ENCODE measurements at regions not wholly inside any gene's neighbourhood (a gene's known extent, or its start where the extent isn't known, plus 50 kb on each side); places are given as distances from the start of the nearest gene placed in this dataset.

DNA sequence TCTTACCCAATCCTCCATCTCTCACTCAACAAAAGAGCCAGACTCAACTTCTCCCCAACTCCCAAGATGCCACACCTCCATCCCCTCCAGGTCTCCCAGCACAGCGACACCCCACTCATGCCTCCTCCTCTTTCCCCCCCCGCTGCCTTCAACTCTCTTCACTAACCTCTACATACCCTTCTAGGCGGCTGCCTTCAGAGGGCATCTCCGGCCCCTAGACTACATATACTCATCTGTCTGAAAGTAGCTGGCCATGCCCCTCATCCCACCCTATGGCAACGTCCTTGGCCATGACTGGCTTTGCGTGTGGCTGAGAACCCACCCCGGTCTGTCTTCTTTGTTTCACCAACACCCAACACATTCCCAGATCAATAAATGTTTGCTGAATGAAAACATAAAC lies 81.7 kb upstream of the TMEM45B start:
- Histone ChIP-seq H3K79me2 (ENCODE audit: control insufficient read depth, insufficient read depth, low read length) (no peaks in the 10 kb centered on the region), H3K4me1 (ENCODE audit: control insufficient read depth, extremely low read depth, insufficient read depth, low read length) (no peaks in the 10 kb centered on the region), H2AFZ (ENCODE audit: low read depth, low read length) (no peak overlapping the region), H3K4me3 (replicated peaks in 1 of 3; ENCODE audit: insufficient read depth in 1 of 3, low read depth in 1 of 3, low read length in 3 of 3) (no peak overlapping the region), H3K27me3 (ENCODE audit: control insufficient read depth in 2 of 2, insufficient read depth in 2 of 2, low read length in 2 of 2) (no peaks in the 10 kb centered on the region), H3K9me1 (replicated peaks; ENCODE audit: control insufficient read depth, extremely low read depth, insufficient read depth, low read length) (no peaks in the 10 kb centered on the region), H4K20me1 (replicated peaks; ENCODE audit: control insufficient read depth, extremely low read depth, insufficient read depth, low read length) (no peaks in the 10 kb centered on the region), H3K9ac (replicated peaks; ENCODE audit: extremely low read depth, insufficient read depth, low read length) (no peak overlapping the region), H3K27ac (ENCODE audit: insufficient read depth, low read depth, low read length) (no peak overlapping the region), H3K4me2 (ENCODE audit: insufficient read depth, low read length) (no peak overlapping the region), H3K36me3 (ENCODE audit: control insufficient read depth in 2 of 2, extremely low read depth in 1 of 2, insufficient read depth in 2 of 2, low read length in 2 of 2) (no peaks in the 10 kb centered on the region), H3K9me3 (replicated peaks; ENCODE audit: control insufficient read depth, insufficient read depth, low read length) (no peaks in the 10 kb centered on the region)
- TF ChIP-seq, protein P1, sequence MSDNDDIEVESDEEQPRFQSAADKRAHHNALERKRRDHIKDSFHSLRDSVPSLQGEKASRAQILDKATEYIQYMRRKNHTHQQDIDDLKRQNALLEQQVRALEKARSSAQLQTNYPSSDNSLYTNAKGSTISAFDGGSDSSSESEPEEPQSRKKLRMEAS (IDR thresholded peaks at IDR 0.05; ENCODE audit: insufficient read depth, insufficient read length) = no peak
- TF ChIP-seq POLR2A (IDR thresholded peaks at IDR 0.05; ENCODE audit: low read depth, low read length) (no peak), MYC (IDR thresholded peaks at IDR 0.05; ENCODE audit: low read depth, low read length) (no peak), GATA2 (IDR thresholded peaks at IDR 0.05; ENCODE audit: insufficient read depth, insufficient read length, low read depth, low read length) (no peak), JUN (IDR thresholded peaks at IDR 0.05; ENCODE audit: borderline replicate concordance, insufficient read depth, insufficient read length, low read depth) (no peak), EZH2 (IDR thresholded peaks at IDR 0.05; ENCODE audit: borderline replicate concordance, low read depth, low read length, severe bottlenecking) (no peak), FOS (IDR thresholded peaks at IDR 0.05; ENCODE audit: borderline replicate concordance, insufficient read depth, low read length) (no peak)
- TF ChIP-seq, protein P2, sequence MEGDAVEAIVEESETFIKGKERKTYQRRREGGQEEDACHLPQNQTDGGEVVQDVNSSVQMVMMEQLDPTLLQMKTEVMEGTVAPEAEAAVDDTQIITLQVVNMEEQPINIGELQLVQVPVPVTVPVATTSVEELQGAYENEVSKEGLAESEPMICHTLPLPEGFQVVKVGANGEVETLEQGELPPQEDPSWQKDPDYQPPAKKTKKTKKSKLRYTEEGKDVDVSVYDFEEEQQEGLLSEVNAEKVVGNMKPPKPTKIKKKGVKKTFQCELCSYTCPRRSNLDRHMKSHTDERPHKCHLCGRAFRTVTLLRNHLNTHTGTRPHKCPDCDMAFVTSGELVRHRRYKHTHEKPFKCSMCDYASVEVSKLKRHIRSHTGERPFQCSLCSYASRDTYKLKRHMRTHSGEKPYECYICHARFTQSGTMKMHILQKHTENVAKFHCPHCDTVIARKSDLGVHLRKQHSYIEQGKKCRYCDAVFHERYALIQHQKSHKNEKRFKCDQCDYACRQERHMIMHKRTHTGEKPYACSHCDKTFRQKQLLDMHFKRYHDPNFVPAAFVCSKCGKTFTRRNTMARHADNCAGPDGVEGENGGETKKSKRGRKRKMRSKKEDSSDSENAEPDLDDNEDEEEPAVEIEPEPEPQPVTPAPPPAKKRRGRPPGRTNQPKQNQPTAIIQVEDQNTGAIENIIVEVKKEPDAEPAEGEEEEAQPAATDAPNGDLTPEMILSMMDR (IDR thresholded peaks at IDR 0.05; ENCODE audit: extremely low read depth in 1 of 2, insufficient read depth in 1 of 2, low read depth in 1 of 2, low read length in 2 of 2) = no peak
- CTCF ChIA-PET = no interaction called here
- POLR2A ChIA-PET = no interaction called here
- intact Hi-C loops (cut with micrococcal nuclease) (no loop called here), dilution Hi-C loops (cut with MboI; ENCODE audit: extremely low pct_ligation_motif_present, low sequenced_read_pairs) (no loop called here)
- DNase-seq (ENCODE audit: low read depth, low spot score) (no peak), FAIRE-seq (no peak)
- BruUV-seq (replicated peaks) = no TSS peak

Data from endothelial cell of umbilical vein (primary cell).